RWPE2 (cell line): ENCODE measurements at regions not wholly inside any gene's neighbourhood (a gene's known extent, or its start where the extent isn't known, plus 50 kb on each side); places are given as distances from the start of the nearest gene placed in this dataset.
A peak's percentile ranks its signal among the peaks of the same experiment; 100 is the strongest.

Experiments
- ATAC-seq: fragments of 200-7000 bp; cut with Tn5 transposase; 3 replicates; pipeline ENCODE4 v1.9.1; 2021; ENCODE audit warnings: low read depth
- DNase-seq: peaks from one replicate; pipeline ENCODE4 v3.0.0-alpha.2; 2020; ENCODE audit warnings: low spot score
- H3K27ac ChIP-seq: fragments of 450-650 bp; 2 replicates; pipeline ENCODE4 v1.5.1; 2017; ENCODE audit warnings: mild to moderate bottlenecking; ENCODE audit not compliant: poor library complexity, severe bottlenecking
- H3K27me3 ChIP-seq: fragments of 250-450 bp; sonication (Bioruptor Pico); 2 replicates; pipeline ENCODE4 v1.5.1; 2021; ENCODE audit warnings: mild to moderate bottlenecking, moderate library complexity; ENCODE audit not compliant: insufficient read depth, poor library complexity, severe bottlenecking
- H3K36me3 ChIP-seq: fragments of 250-450 bp; sonication (Bioruptor Pico); 2 replicates; pipeline ENCODE4 v1.5.1; 2020; ENCODE audit warnings: low read depth, mild to moderate bottlenecking, moderate library complexity
- H3K4me1 ChIP-seq: fragments of 250-450 bp; sonication (Bioruptor Pico); 2 replicates; pipeline ENCODE4 v1.5.1; 2021; ENCODE audit warnings: mild to moderate bottlenecking, moderate library complexity; ENCODE audit not compliant: insufficient read depth, poor library complexity, severe bottlenecking
- H3K4me3 ChIP-seq: fragments of 250-450 bp; sonication (Bioruptor Pico); 2 replicates; pipeline ENCODE4 v1.5.1; 2021; ENCODE audit warnings: mild to moderate bottlenecking, moderate library complexity; ENCODE audit not compliant: severe bottlenecking
- H3K9me3 ChIP-seq: fragments of 250-450 bp; sonication (Bioruptor Pico); 2 replicates; pipeline ENCODE4 v1.5.1; 2021; ENCODE audit warnings: mild to moderate bottlenecking, moderate library complexity; ENCODE audit not compliant: severe bottlenecking
- CTCF ChIP-seq: fragments of 450-650 bp; IDR thresholded peaks from one replicate; pipeline ENCODE4 v1.5.1; 2017; ENCODE audit warnings: mild to moderate bottlenecking, moderate library complexity; ENCODE audit not compliant: poor library complexity, severe bottlenecking

GRCh38 chr10:52383088-52383487, 69.0 kb downstream of the DKK1 start:
- no peak for ATAC-seq
- no peak overlapping the region for H3K4me3 ChIP-seq

GRCh38 chr10:52387744-52388143, 73.7 kb downstream of the DKK1 start:
- H3K4me1 ChIP-seq, result peaks cover 23% of the 10 kb centered on the region
- no peak for TF ChIP-seq CTCF

More at GRCh38 chr10:52383088-52383487, 69.0 kb downstream of the DKK1 start:
- no peaks in the 10 kb centered on the region for H3K9me3 ChIP-seq
- H3K36me3 ChIP-seq, result no peaks in the 10 kb centered on the region
- TF ChIP-seq CTCF, result no peak
- DNase-seq, result no peak
- no peak overlapping the region for H3K27ac ChIP-seq
- H3K27me3 ChIP-seq, result no peaks in the 10 kb centered on the region
- H3K4me1 ChIP-seq, result peaks cover 14% of the 10 kb centered on the region

GRCh38 chr10:52390388-52390787, 76.3 kb downstream of the DKK1 start:
- no peak for DNase-seq
- peaks cover 23% of the 10 kb centered on the region for H3K4me1 ChIP-seq

More at GRCh38 chr10:52387744-52388143, 73.7 kb downstream of the DKK1 start:
- H3K9me3 ChIP-seq, result no peaks in the 10 kb centered on the region
- H3K27me3 ChIP-seq, result no peaks in the 10 kb centered on the region
- H3K27ac ChIP-seq, result peak overlapping the region; percentile 79
- no peaks in the 10 kb centered on the region for H3K36me3 ChIP-seq
- ATAC-seq (peak; percentile 99), DNase-seq (no peak)
- H3K4me3 ChIP-seq, result no peak overlapping the region

GRCh38 chr10:52391927-52392602, 78.0 kb downstream of the DKK1 start:
- no peak for ATAC-seq

More at GRCh38 chr10:52390388-52390787, 76.3 kb downstream of the DKK1 start:
- Histone ChIP-seq H3K36me3 (no peaks in the 10 kb centered on the region), H3K9me3 (no peaks in the 10 kb centered on the region), H3K27ac (no peak overlapping the region), H3K27me3 (no peaks in the 10 kb centered on the region), H3K4me3 (no peak overlapping the region)
- TF ChIP-seq CTCF, result no peak
- ATAC-seq, result no peak

More at GRCh38 chr10:52391927-52392602, 78.0 kb downstream of the DKK1 start:
- H3K27ac ChIP-seq, result no peak overlapping the region
- no peaks in the 10 kb centered on the region for H3K36me3 ChIP-seq
- H3K9me3 ChIP-seq, result no peaks in the 10 kb centered on the region
- peaks cover 21% of the 10 kb centered on the region for H3K4me1 ChIP-seq
- no peak for DNase-seq
- TF ChIP-seq CTCF, result no peak
- H3K4me3 ChIP-seq, result no peak overlapping the region
- no peaks in the 10 kb centered on the region for H3K27me3 ChIP-seq
